OCI-LY1 (cell line): ENCODE measurements at regions not wholly inside any gene's neighbourhood (a gene's known extent, or its start where the extent isn't known, plus 50 kb on each side); places are given as distances from the start of the nearest gene placed in this dataset.

ENCODE experiments used
- H2AFZ ChIP-seq: fragments of 200-600 bp; sonication (generic), shearing (Covaris generic); 2 replicates; pipeline ENCODE4 v1.6.0; 2014; ENCODE audit warnings: antibody characterized with exemption, mild to moderate bottlenecking, low read length
- H3F3A ChIP-seq: fragments of 200-600 bp; sonication (generic), shearing (Covaris generic); 2 replicates; pipeline ENCODE4 v1.6.0; 2014; ENCODE audit warnings: mild to moderate bottlenecking, antibody characterized with exemption, low read length, moderate library complexity; ENCODE audit not compliant: insufficient read depth
- H3K27ac ChIP-seq: fragments of 200-600 bp; sonication (generic); 2 replicates; pipeline ENCODE4 v1.5.1; 2014; ENCODE audit warnings: low read length, mixed run types, mild to moderate bottlenecking, low read depth; ENCODE audit not compliant: poor library complexity, severe bottlenecking
- H3K27me3 ChIP-seq: fragments of 200-600 bp; sonication (generic); 2 replicates; pipeline ENCODE4 v1.6.0; 2014; ENCODE audit warnings: antibody characterized with exemption, mild to moderate bottlenecking, low read length, moderate library complexity; ENCODE audit not compliant: insufficient read depth
- H3K36me3 ChIP-seq: fragments of 200-600 bp; sonication (generic); 2 replicates; pipeline ENCODE4 v1.6.1; 2014; ENCODE audit warnings: mild to moderate bottlenecking, antibody characterized with exemption, low read length, moderate library complexity, mixed read lengths; ENCODE audit not compliant: insufficient read depth
- H3K4me1 ChIP-seq: fragments of 200-600 bp; sonication (generic); 2 replicates; pipeline ENCODE4 v1.5.1; 2014; ENCODE audit warnings: mild to moderate bottlenecking, low read length, moderate library complexity; ENCODE audit not compliant: insufficient read depth, severe bottlenecking
- H3K4me2 ChIP-seq: fragments of 200-600 bp; sonication (generic), shearing (Covaris generic); 2 replicates; pipeline ENCODE4 v1.6.1; 2014; ENCODE audit warnings: low read length
- H3K4me3 ChIP-seq: fragments of 200-600 bp; sonication (generic); 2 replicates; pipeline ENCODE4 v1.5.1; 2014; ENCODE audit warnings: low read length, low read depth, mild to moderate bottlenecking, mixed read lengths; ENCODE audit not compliant: poor library complexity, severe bottlenecking
- H3K79me2 ChIP-seq: fragments of 200-600 bp; shearing (Covaris generic); 2 replicates; pipeline ENCODE4 v1.6.1; 2016; ENCODE audit warnings: mixed run types, low read length, mixed read lengths; ENCODE audit not compliant: insufficient read depth
- H3K9ac ChIP-seq: fragments of 200-600 bp; sonication (generic), shearing (Covaris generic); 2 replicates; pipeline ENCODE4 v1.6.1; 2014; ENCODE audit warnings: mild to moderate bottlenecking, low read length, mixed read lengths
- H3K9me2 ChIP-seq: fragments of 200-600 bp; sonication (generic), shearing (Covaris generic); 2 replicates; pipeline ENCODE4 v1.6.1; 2014; ENCODE audit warnings: low read depth, mild to moderate bottlenecking, low read length, mixed read lengths
- H3K9me3 ChIP-seq: fragments of 200-600 bp; shearing (Covaris generic); 2 replicates; pipeline ENCODE4 v1.6.1; 2014; ENCODE audit warnings: low read length, mixed read lengths
- H4K20me1 ChIP-seq: fragments of 200-600 bp; sonication (generic), shearing (Covaris generic); 2 replicates; pipeline ENCODE4 v1.6.0; 2016; ENCODE audit warnings: mild to moderate bottlenecking, low read length; ENCODE audit not compliant: insufficient read depth
- CTCF ChIP-seq: fragments of 200-600 bp; sonication (generic), shearing (Covaris generic); IDR thresholded peaks from 2 replicates; pipeline ENCODE4 v1.5.1; 2017; ENCODE audit warnings: mild to moderate bottlenecking, antibody characterized with exemption, low read length, moderate library complexity, mixed read lengths
- EZH2 ChIP-seq: fragments of 200-600 bp; sonication (generic), shearing (Covaris generic); IDR thresholded peaks from 2 replicates; pipeline ENCODE4 v1.8.0; 2017; ENCODE audit warnings: borderline replicate concordance, mixed run types, mild to moderate bottlenecking, antibody characterized with exemption, low read length, moderate library complexity, mixed read lengths

GRCh38 chr7:27324246-27324645 lies 81.6 kb downstream of the EVX1 start:
- no peaks in the 10 kb centered on the region for H3K9me3 ChIP-seq
- H3K27ac ChIP-seq, result no peak overlapping the region
- no peak for TF ChIP-seq EZH2
- no peaks in the 10 kb centered on the region for H3F3A ChIP-seq
- H3K36me3 ChIP-seq, result no peaks in the 10 kb centered on the region
- H3K4me3 ChIP-seq, result no peak overlapping the region
- no peaks in the 10 kb centered on the region for H4K20me1 ChIP-seq
- no peaks in the 10 kb centered on the region for H3K4me1 ChIP-seq
- no peaks in the 10 kb centered on the region; the same call in 1 of the 2 replicates for H3K27me3 ChIP-seq
- no peak overlapping the region for H3K4me2 ChIP-seq
- H3K9me2 ChIP-seq, result no peaks in the 10 kb centered on the region
- no peak overlapping the region for H3K9ac ChIP-seq
- no peak overlapping the region for H2AFZ ChIP-seq
- H3K79me2 ChIP-seq, result no peaks in the 10 kb centered on the region

DNA sequence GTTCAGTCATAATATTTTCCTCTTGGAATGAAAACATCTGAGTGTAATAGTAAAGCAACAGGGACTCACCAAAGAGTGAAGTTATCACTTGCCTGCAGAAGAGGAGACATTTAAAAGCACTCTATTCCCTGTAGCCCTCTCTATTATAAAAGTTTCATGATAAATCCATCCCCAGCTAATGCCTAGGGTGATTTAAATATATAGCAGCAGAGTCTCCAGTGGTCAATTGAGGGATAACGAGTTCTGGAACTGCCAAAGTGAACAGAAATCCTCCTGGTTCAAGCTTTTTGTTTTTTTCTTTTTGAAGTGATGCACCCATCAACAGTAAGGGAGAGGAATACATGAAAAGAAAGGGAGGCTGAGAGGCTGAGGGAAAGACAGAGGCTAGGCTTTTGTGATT lies 87.3 kb downstream of the EVX1 start:
- H2AFZ ChIP-seq, result no peak overlapping the region
- no peaks in the 10 kb centered on the region for H3F3A ChIP-seq
- no peaks in the 10 kb centered on the region for H3K9me2 ChIP-seq
- no peak overlapping the region for H3K4me2 ChIP-seq
- H3K79me2 ChIP-seq, result no peaks in the 10 kb centered on the region
- no peaks in the 10 kb centered on the region for H3K4me1 ChIP-seq
- no peaks in the 10 kb centered on the region for H3K27me3 ChIP-seq
- H3K9me3 ChIP-seq, result no peaks in the 10 kb centered on the region
- no peak overlapping the region for H3K4me3 ChIP-seq
- TF ChIP-seq CTCF (no peak), EZH2 (no peak)
- no peaks in the 10 kb centered on the region for H4K20me1 ChIP-seq
- no peak overlapping the region for H3K27ac ChIP-seq
- H3K36me3 ChIP-seq, result no peaks in the 10 kb centered on the region
- no peak overlapping the region for H3K9ac ChIP-seq

- no peaks in the 10 kb centered on the region for H3K9me2 ChIP-seq
- no peaks in the 10 kb centered on the region for H3K79me2 ChIP-seq
These were observed 96.9 kb downstream of the EVX1 start for GRCh38 chr7:27339478-27339877.

More at GRCh38 chr7:27339478-27339877, 96.9 kb downstream of the EVX1 start:
- Histone ChIP-seq H3K36me3 (no peaks in the 10 kb centered on the region), H3K27ac (no peak overlapping the region), H4K20me1 (no peaks in the 10 kb centered on the region), H3K9me3 (no peaks in the 10 kb centered on the region), H3K4me2 (no peak overlapping the region), H3K4me1 (no peaks in the 10 kb centered on the region), H3K9ac (no peak overlapping the region), H3K27me3 (no peaks in the 10 kb centered on the region), H3F3A (no peaks in the 10 kb centered on the region), H3K4me3 (no peak overlapping the region), H2AFZ (no peak overlapping the region)
- TF ChIP-seq CTCF (no peak), EZH2 (no peak)
